Ramos (cell line): ENCODE measurements at regions not wholly inside any gene's neighbourhood (a gene's known extent, or its start where the extent isn't known, plus 50 kb on each side); places are given as distances from the start of the nearest gene placed in this dataset.

Experiments
- in situ Hi-C: fragments of 300-500 bp; cut with MboI; formaldehyde crosslinking; loops from one replicate; pipeline ENCODE4 v1.14.3; 2022; ENCODE audit warnings: low sequenced_read_pairs; ENCODE audit not compliant: unreplicated experiment

GRCh38 chr3:168615493-168616020 is 519.8 kb upstream of the GOLIM4 start:
- in situ Hi-C loops, result no loop called here

DNA sequence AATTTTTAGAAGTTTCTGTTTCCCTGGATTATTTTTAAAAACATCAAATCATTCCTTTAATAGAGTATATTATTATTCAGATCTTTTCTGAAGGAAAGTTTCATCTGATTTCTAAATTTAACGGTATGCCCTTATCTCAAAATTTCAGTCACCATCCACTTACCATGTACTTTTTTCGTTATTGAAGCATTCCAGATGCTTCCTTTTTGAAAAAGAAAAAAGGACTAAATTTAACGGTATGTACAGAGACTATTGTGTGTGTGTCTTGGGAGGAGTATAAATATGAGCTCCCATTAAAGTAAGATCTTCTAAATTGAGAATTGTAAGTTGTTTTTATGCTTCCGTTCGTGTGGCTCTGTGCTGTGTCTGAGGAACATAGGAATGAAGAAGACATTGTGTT is 517.4 kb upstream of the GOLIM4 start:
- in situ Hi-C loops, result no loop called here

GRCh38 chr3:168612671-168613070 is 516.9 kb upstream of the GOLIM4 start:
- in situ Hi-C loops, result no loop called here

GRCh38 chr3:168611826-168612225 is 516.1 kb upstream of the GOLIM4 start:
- in situ Hi-C loops, result no loop called here

DNA sequence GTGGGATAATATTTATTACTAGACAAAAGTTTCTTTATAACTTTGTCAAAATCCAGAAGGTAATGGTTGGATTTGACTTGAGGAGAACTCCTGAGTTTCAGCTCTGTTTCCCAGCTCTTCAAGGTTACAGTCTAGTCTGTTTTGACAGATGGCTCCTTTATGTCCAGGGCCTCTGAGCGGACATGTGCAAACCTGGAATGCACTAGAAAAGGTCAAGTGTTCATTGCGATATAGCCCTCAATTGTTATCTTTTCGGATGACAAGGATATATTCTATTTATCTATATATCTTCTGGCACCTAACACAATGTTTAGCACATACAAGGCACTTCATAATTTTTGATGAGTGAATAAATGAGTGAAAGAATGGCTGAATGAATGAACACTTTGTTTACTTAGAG is 513.2 kb upstream of the GOLIM4 start:
- in situ Hi-C loops, result no loop called here

GRCh38 chr3:168604767-168605166 is 509.0 kb upstream of the GOLIM4 start:
- in situ Hi-C loops, result no loop called here

DNA sequence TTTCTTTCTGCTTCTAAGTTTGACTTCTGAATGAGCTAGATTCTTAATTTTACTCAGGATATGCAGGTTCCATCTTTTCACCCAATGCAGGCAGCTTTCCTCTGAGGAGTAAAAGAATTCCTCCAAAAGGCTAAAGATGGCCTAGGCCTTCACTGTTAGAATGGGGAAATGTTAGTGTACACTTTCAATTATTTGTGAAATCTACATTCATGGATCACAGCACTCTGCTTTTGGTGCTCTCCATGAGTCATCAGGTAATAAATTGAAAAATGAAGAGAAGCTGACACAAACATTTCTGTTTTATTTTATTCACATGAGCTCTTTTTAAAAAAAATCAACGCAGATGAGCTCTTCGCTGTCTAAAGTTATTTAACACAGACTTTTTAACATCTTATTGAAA is 502.5 kb upstream of the GOLIM4 start:
- in situ Hi-C loops, result no loop called here

DNA sequence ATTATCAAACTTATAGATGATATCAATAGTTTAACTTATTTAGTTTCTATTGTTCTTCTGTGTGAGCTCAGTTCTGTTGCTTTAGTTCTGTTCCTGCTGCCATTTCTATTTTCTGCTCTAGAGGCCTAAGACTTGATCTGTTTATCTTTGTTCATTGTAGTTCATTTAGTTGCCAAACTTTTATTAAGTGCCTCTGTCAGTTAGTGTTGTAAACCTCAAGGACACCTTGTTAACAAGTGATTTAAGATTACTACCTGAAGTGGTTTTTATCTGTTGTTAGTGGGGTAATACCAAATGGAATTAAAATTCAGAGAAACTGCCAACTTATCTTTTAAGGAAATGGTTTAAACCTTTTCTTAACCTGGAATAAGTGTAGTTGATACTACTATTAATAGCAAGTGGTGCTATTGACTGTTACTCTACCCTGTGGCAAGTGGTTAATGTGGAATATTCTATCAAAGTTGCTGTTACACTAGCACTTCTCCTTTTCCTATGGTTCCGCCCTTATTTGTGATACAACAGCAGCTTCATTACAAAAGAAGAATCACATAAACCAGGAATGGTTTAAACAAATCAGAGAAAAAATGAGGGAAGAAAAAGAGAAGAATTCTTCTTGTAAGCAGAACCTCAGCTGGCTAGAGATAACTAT is 500.6 kb upstream of the GOLIM4 start:
- in situ Hi-C loops, result no loop called here

- in situ Hi-C loops, result no loop called here
These were observed 495.9 kb upstream of the GOLIM4 start for GRCh38 chr3:168591587-168591986.

DNA sequence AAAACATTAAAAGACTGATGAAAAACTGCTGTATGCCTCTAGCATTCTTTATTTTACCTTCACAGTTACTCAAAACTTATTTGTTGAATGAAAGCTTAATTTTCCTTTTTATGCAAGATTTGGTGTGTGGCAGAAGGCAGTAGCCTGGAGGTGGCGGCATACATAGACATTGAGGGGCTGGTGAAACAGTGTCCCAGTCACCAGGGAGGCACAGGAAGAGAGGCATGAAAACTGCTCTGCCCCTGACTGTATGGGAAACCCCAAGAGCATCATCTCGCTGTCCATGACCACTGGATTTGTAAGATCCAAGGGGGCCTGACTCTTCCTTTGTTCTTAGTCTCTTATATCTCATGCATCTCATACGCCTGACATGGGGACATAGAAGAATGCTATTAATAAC is 493.7 kb upstream of the GOLIM4 start:
- in situ Hi-C loops, result no loop called here

GRCh38 chr3:168585544-168585943 is 489.8 kb upstream of the GOLIM4 start:
- in situ Hi-C loops, result no loop called here

DNA sequence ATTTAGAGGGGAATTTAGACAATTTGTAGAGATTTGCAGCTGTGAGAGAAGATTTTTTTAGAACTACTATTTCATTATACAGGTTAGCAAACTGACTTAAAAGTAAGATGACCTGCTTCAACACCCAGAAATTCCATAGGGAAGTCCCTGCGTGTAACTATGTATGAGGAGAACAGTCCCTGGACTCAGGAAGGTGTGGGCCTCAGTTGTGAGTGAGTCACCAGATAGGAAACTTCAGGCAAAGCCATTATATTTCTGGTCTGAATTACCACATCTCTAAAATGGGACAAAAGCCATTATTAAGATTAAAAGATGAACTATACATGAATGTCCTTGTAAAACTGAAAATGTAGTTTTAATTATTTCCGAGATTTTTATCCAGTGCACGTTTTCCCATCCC is 488.3 kb upstream of the GOLIM4 start:
- in situ Hi-C loops, result no loop called here

GRCh38 chr3:168582503-168582902 is 486.8 kb upstream of the GOLIM4 start:
- in situ Hi-C loops, result no loop called here

- in situ Hi-C loops, result no loop called here
These were observed 486.1 kb upstream of the GOLIM4 start for GRCh38 chr3:168581771-168582225.

DNA sequence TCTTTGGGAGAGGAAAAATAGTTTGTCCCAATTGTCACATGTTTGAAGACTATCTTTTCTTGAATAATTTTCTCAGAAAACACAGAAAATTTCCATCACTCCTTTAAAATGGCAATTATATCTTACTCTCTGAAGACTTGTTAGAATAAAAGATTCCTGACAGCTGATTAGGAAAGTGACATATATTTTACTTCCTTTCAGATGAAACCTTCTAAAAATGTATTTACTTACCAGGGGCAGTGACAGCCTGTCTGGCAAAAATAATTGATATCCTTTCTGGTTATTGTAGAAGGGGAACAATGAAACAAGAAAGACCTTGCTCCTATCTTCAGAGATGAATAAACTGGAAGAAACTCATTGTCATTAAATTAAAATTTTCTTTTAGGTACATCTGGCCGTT is 483.3 kb upstream of the GOLIM4 start:
- in situ Hi-C loops, result no loop called here

DNA sequence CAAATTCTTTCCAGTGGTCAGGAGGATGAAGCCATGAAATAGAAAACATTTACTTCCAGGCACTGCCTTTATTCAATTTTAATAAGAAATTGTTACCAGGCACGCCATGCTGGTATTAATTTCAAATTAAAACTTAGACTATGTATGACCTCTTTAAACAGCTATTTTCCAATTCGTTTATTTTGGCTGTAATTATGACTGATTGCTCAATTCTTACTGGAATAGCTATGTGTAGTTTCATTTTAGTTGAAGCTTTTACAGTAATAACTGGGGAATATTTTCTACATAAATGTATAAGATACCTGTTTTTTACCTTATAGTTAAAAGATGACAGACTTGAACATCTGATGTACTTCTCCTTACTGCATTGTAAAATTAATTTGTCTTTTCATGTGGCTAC is 480.0 kb upstream of the GOLIM4 start:
- in situ Hi-C loops, result no loop called here

DNA sequence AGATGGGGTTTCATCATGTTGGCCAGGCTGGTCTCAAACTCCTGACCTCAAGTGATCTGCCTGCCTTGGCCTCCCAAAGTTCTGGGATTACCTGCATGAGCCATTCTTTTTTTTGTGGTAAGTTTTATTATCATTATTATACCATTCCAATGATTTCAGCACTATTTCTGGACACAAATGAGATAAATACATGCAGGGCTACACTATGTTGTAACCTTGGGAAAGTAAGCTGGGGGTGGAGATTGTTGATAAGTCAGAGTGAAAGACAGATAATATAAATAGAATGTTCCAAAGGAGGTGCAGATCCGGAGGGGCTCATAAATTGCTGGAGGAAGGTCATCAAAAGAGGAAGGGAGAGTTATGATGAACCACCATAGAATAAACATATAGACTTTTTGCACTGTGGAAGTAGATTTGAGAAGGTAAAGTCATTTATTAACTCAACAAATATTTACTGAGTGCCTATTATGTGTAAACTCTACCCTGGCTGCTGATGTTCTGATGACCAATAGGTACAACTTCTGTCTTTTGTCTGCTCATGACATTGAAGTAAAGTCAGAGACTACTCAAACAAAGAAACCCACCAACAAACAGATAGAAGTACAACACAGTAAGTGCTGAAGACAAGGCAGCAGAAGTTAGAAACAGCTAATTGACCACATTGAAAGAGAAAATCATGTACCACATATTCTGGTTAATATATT is 478.9 kb upstream of the GOLIM4 start:
- in situ Hi-C loops, result no loop called here

- in situ Hi-C loops, result no loop called here
These were observed 474.9 kb upstream of the GOLIM4 start for GRCh38 chr3:168570404-168571155.

- in situ Hi-C loops, result no loop called here
These were observed 463.1 kb upstream of the GOLIM4 start for GRCh38 chr3:168558728-168559411.

DNA sequence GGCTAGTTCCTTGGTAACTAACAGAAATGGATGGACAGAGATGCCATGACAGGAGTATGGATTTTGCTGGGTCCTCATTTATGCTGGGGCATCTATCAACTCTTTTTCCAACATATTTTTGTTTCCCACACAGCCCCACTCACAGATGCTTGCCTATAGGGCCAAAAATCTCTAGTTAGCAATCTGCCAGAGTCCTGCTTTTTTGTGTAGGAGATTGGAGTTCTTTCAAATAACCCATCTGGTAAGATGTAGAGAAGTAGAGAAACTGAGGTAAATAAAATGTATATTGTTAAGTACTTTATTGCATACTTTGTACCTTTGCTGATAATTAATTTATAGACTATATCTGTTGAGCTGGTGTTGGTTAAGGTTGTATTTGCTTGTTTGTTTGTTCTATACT is 456.5 kb upstream of the GOLIM4 start:
- in situ Hi-C loops, result no loop called here

- in situ Hi-C loops, result no loop called here
These were observed 453.0 kb upstream of the GOLIM4 start for GRCh38 chr3:168548719-168549118.
